ENCODE measurements at regions not wholly inside any gene's neighbourhood (a gene's known extent, or its start where the extent isn't known, plus 50 kb on each side); places are given as distances from the start of the nearest gene placed in this dataset.

DNA sequence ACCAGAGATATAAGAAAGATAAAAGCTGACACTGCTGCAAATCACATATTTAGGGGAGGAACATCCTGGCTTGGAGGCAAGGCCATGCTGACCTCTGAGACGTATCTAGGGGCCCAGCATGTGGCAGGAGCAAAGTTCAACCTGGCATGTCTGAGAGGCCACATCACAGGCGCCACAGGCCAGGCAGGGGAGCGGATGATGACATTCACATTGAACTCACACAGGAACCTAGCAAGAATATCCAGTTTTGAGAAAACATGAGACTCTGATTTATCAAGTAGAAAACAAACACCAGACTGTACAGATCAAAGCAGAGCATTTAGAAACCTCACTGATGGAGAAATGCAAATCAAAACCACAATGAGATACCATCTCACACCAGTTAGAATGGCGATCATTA, 64.2 kb upstream of the STK32A start:
- DNase-seq, result no peak

DNA sequence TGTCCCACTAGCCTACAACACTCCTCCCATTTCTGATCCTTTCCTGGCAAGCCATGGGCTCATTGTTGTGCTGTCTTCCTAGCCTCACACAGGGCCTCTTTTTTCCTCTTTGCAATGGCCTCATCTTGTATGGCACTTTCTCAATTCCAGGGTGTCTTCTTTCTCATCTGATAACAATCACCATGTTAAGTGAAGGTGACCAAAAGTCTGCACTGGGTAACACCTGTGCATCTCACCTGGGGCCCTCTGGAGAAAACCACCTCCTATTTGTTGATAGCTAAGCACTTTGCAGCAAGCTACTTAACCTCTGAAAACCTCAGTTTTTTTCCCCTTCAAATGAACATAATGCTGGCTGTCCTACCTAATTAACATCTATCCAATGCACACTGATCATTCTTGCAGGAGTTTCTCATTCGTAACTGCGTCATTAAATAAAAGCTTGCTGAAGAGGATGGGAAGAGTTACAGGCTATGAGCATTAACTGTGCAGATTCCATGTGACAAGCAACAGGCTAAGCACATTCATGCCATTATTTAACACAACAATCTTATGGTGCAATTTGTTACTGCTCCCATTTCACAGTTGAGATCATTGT, 60.1 kb upstream of the STK32A start:
- no peak for DNase-seq

DNA sequence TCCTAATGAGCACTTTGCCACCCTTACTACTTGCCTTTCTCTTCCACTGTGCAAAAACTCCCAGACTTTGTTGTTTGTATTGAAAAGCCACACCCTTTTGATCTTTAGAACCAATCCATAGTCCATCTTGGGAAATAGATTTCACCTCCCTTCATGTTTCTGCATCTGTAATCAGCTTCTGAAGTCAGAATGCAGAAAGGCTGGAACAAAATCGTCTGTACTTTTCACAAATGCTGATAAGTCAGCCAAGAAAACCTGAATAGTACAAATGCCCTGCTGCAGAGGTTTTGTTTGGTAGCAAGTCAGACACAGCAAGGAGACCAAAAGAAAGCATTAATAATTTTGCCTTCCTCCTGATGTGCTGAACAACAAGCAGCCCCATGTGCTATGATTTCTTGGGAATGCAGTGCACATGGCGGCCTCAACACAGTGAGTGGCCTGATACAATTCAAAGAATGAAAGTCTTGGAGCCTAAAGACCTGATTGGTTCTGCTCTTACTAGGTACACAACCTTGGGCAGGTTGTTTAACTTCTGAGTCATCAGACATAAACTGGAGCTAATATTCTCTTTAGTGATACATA, 59.2 kb upstream of the STK32A start:
- DNase-seq, result no peak

DNA sequence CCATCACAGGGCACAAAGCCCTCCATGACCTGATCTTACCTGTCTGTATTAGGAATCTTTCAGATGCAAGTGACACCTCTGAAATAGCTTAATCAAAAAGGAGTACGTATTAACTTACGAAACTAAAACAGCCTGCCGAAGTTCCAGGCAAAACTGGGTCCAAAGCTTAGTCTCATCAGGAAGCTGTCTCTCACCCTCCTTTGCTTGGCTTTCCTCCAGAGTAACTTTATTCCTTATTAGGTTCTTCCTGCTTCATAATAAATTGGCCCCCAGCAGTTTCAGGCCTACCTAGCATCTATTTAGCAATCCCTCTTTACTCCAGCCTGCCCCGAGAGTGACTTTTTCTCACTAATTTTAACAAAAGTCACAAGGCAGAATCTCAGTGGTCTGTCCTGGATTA, 58.4 kb upstream of the STK32A start:
- DNase-seq, result no peak

DNA sequence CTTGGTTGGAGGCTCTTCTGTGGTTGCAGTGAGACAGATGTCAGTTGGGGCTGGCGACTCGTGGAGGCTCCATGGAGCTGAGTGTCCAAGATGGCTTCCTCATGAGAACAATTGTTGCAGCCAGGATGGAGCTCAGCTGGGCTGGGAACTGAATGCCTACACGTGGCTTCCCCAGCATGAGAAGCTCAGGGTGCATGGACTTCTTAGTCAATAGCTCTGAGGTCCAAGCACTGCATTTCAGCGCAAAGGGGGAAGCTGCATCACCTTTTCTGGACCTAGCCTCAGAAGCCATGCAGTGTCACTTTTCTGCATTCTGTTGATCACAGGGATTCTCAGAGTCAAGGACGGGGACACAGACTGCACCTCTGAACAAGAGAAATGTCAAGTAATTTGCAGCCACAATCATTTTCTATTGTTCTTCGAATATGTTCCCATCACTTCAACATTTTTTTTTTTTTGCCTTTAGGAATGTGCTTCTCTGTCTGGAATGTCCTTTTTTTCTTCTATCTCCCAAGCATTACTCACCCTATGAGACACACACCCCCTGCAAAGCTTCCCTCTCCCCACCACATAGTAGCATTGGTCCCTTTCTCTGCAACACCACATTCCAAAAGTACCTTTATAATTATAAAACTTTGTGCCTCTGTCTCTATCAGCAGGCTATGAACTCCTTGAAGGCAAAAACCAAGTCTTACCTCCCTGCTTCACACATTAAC, 57.5 kb upstream of the STK32A start:
- no peak for DNase-seq

DNA sequence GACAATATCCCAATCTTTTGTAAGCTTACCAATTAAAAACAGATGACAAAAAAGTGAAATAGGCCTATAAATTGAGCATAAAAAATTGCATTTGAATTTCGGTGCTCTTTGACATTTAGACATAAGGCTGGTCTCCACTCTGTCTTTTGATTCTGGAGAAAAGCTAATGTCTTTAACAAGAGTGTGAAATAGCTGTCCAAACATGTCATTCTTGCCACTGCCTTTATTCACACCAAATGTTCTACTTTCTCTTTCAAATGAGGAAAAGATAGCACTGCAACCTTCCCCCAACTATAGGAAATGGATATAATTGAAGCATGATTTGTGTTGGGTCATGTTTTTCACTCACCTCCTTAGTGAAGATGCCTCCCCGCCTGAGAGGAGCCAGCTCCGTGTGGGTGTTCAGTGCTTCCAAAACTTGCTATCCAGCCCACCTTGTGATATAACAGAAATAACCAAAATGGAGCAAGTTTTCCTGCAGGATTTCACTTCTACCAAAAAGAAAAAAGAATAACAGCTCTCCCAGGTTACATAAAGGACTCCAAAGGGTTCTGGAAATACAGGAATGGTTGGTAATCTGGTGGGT, 55.2 kb upstream of the STK32A start:
- no peak for DNase-seq

DNA sequence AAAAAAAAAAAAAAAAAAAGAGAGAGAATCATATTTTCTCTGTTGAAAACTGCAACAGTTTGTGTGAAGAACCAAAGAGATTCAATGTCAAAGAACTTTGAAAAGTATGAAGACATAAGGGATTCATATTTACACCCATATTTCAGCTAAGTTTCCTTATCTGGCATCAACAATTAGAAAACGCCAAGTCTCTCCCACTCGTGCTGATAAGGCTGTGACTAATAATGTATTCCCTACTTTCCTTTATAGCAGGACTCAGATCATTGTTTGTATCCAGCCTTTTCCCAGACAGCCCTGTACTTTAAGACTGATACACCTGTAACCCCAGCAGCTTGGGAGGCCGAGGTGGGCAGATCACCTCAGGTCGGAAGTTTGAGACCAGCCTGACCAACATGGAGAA, 54.1 kb upstream of the STK32A start:
- no peak for DNase-seq
